Chondrocyte (in vitro differentiated cells): ENCODE measurements at regions not wholly inside any gene's neighbourhood (a gene's known extent, or its start where the extent isn't known, plus 50 kb on each side); places are given as distances from the start of the nearest gene placed in this dataset.

Experiments
- DNase-seq: peaks from one replicate; pipeline ENCODE4 v3.0.0; 2021; ENCODE audit warnings: mixed read lengths, low spot score
- H3K27ac Mint-ChIP-seq: one replicate; pipeline ENCODE4 v1.8.0; 2021; ENCODE audit warnings: mild to moderate bottlenecking, moderate library complexity, mixed read lengths; ENCODE audit not compliant: unreplicated experiment
- H3K27me3 Mint-ChIP-seq: 2 replicates; pipeline ENCODE4 v1.8.0; 2021; ENCODE audit warnings: low read depth, mixed read lengths
- H3K36me3 Mint-ChIP-seq: 2 replicates; pipeline ENCODE4 v1.8.0; 2021; ENCODE audit warnings: low read depth, mixed read lengths
- H3K4me1 Mint-ChIP-seq: 2 replicates; pipeline ENCODE4 v1.8.0; 2021; ENCODE audit warnings: low read depth, mild to moderate bottlenecking, mixed read lengths
- H3K4me3 Mint-ChIP-seq: one replicate; pipeline ENCODE4 v1.8.0; 2021; ENCODE audit warnings: mild to moderate bottlenecking, moderate library complexity, mixed read lengths; ENCODE audit not compliant: unreplicated experiment
- H3K9me3 Mint-ChIP-seq: 2 replicates; pipeline ENCODE4 v1.8.0; 2021; ENCODE audit warnings: low read depth, mixed read lengths
- TF ChIP-seq, protein P1 (sequence below): fragments of 200-600 bp; sonication (generic); IDR thresholded peaks from 2 replicates; pipeline ENCODE4 v1.5.0; 2021; ENCODE audit warnings: antibody characterized with exemption, mild to moderate bottlenecking, moderate library complexity

DNA sequence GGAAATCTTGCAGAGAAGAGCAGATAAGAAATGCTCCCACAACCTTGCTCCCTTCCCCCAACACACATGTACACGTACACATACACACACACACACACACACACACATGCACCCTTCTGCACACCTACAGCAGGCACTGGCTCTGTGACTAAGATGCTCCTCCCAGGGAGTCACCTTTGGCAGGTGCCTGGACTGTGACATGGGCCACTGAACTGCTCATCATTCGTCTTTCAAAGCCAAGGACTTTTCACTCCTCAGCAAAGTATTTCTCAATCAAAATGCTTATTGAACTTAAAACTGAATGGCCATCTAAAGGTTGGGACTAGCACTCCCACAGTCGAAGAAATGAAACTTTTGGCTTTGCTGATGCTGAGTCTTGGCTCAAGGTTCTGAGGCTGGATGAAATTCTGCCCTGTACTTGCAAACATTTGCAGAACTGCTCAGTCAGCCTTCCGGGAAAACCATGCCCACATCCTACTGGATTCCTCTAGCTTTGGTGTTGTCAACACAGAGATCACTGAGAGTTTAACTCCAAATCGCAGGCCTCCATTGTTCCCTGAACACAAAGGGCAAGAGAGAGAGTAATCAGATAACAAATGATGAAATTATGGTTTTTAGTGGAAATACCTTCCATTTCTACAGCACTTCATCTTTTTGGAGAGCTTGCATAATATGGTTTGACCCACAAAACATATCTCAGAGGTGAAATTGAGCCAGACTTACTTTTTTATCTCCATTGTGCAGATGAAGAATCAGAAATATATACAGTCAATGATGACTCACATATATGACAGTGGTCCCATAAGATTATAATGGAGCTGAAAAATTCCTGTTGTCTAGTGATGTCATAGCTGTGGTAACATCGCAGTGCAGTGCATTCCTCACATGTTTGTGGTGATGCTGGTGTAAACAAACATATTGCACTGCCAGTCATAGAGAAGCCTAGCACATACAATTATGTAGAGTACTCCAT, 72.4 kb upstream of the BCAR3 start:
- no peaks in the 10 kb centered on the region for H3K9me3 Mint-ChIP-seq
- H3K27ac Mint-ChIP-seq: peak overlapping the region; percentile 18
- peaks cover 23% of the 10 kb centered on the region for H3K4me1 Mint-ChIP-seq

DNA sequence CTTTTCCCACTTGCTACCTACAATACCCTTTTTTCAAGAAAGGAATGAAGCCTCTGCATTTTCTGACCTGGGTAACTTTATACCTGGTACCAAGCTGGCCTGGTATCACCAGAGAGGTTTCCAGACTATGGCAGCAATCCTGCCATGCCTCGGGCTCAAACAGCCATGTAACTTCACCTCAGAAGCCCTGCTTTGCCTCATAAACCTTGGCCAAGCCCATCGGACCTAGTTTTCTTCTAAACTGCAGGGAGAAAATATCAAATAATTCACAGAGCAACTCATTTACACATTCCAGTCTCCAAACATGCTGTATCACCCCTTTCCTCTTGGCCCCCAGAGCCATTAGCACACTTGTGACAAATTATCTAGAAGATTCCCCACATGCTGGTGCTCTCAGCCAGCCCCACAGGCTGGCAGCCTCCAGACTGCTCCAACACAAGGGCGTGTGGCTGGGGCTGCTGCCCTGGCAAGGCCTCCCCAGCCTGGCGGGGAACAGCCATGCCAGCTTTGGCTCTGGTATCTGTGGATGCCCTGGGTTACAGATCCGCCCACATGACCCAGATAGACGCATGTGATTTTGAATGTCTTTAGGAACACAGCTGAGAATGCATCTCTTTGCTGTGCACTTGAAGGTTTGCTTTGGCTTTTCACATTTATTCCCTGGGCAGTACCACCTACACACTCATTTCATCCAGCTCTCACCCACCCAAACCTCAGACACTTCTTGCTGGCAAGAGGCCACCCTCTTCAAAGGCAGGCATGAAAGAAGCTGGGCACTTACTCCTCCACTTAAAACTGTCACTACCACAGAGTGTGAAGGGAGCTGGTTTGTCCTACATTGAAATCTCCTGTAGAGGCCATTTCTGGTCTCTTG, 70.0 kb upstream of the BCAR3 start:
- H3K9me3 Mint-ChIP-seq: peaks cover 11% of the 10 kb centered on the region
- H3K4me1 Mint-ChIP-seq: peaks cover 17% of the 10 kb centered on the region
- no peak overlapping the region for H3K27ac Mint-ChIP-seq
- no peak for DNase-seq
- TF ChIP-seq, protein P1, sequence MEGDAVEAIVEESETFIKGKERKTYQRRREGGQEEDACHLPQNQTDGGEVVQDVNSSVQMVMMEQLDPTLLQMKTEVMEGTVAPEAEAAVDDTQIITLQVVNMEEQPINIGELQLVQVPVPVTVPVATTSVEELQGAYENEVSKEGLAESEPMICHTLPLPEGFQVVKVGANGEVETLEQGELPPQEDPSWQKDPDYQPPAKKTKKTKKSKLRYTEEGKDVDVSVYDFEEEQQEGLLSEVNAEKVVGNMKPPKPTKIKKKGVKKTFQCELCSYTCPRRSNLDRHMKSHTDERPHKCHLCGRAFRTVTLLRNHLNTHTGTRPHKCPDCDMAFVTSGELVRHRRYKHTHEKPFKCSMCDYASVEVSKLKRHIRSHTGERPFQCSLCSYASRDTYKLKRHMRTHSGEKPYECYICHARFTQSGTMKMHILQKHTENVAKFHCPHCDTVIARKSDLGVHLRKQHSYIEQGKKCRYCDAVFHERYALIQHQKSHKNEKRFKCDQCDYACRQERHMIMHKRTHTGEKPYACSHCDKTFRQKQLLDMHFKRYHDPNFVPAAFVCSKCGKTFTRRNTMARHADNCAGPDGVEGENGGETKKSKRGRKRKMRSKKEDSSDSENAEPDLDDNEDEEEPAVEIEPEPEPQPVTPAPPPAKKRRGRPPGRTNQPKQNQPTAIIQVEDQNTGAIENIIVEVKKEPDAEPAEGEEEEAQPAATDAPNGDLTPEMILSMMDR: no peak
- peaks cover 6% of the 10 kb centered on the region for H3K36me3 Mint-ChIP-seq
- no peaks in the 10 kb centered on the region for H3K27me3 Mint-ChIP-seq
- H3K4me3 Mint-ChIP-seq: no peak overlapping the region

More for the DNA sequence above, 72.4 kb upstream of the BCAR3 start:
- no peaks in the 10 kb centered on the region for H3K36me3 Mint-ChIP-seq
- H3K27me3 Mint-ChIP-seq: no peaks in the 10 kb centered on the region
- no peak for DNase-seq
- no peak overlapping the region for H3K4me3 Mint-ChIP-seq
- TF ChIP-seq, protein P1: no peak

DNA sequence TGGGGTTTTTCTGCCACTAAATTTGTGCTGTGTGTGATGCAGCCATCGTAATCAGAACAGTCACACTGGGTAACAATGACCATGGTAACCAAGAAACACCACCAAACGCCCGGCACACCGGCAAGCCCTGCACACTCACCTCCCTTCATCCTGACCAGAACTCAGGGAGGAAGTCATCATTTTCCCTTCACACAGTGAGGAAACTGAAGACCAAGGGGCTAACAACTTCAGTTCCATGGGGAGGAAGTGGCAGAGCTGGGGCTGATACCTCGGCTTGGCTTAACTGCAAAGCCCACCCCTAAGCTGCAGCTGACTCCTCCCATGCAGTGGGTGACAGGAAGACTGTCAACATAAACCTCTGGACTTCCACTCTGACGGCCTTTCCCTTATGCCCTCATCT, 69.3 kb upstream of the BCAR3 start:
- H3K4me1 Mint-ChIP-seq: peaks cover 17% of the 10 kb centered on the region

DNA sequence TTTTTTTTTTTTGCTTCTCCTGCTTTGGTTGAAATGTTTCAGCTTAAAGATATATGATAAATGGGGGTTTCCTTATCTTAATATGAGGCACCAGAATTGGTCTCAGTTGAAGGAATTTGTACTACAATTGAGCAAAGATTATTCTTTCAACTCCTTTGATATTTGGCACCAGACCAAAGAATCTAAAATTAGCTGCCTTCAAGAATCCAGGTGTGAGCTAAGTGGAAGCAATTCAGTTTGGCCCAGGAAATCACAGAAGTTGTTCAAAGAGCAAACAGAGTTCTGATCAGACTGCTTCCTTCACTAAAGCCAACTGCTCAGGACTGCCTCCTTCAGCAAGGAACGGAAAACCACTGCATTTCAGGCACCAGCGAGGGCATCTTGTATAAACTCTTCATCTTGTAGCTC, 68.3 kb upstream of the BCAR3 start:
- Mint-ChIP-seq H3K9me3 (peaks cover 12% of the 10 kb centered on the region), H3K4me3 (no peak overlapping the region), H3K4me1 (peaks cover 17% of the 10 kb centered on the region), H3K27me3 (no peaks in the 10 kb centered on the region), H3K27ac (no peak overlapping the region), H3K36me3 (peaks cover 7% of the 10 kb centered on the region)
- TF ChIP-seq, protein P1: peak; percentile 50
- no peak for DNase-seq

More for the DNA sequence above, 69.3 kb upstream of the BCAR3 start:
- Mint-ChIP-seq H3K4me3 (no peak overlapping the region), H3K27ac (no peak overlapping the region), H3K9me3 (peaks cover 12% of the 10 kb centered on the region), H3K27me3 (no peaks in the 10 kb centered on the region), H3K36me3 (peaks cover 7% of the 10 kb centered on the region)
- TF ChIP-seq, protein P1: no peak
- DNase-seq: no peak

DNA sequence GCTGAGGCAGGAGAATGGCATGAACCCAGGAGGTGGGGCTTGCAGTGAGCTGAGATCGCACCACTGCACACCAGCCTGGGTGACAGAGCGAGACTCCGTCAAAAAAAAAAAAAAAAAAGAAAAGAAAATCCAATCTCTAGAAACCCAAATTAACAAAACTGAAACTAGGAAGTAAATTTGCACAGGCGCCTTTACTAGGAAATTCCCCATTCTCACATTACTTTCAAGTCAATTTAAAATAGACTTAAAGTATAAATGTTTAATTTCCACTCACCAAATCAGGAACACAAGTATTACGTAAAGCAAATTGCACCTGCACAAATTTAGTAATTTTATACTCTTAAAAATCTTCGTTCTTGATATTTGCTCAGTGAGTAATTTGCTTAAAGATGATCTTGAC, 67.8 kb upstream of the BCAR3 start:
- Mint-ChIP-seq H3K4me1 (peaks cover 17% of the 10 kb centered on the region), H3K9me3 (peaks cover 12% of the 10 kb centered on the region)

More for the DNA sequence above, 67.8 kb upstream of the BCAR3 start:
- DNase-seq: no peak
- Mint-ChIP-seq H3K36me3 (peaks cover 7% of the 10 kb centered on the region), H3K27ac (no peak overlapping the region), H3K27me3 (no peaks in the 10 kb centered on the region), H3K4me3 (no peak overlapping the region)
- TF ChIP-seq, protein P1: no peak
